Progenitor cell of endocrine pancreas (in vitro differentiated cells): ENCODE measurements at regions not wholly inside any gene's neighbourhood (a gene's known extent, or its start where the extent isn't known, plus 50 kb on each side); places are given as distances from the start of the nearest gene placed in this dataset.

Experiments
- DNase-seq: peaks from one replicate; pipeline ENCODE4 v3.0.0; 2021; ENCODE audit warnings: low spot score; ENCODE audit not compliant: unreplicated experiment
- H3K27ac Mint-ChIP-seq: 2 replicates; pipeline ENCODE4 v1.8.0; 2021; ENCODE audit warnings: mild to moderate bottlenecking, moderate library complexity, mixed read lengths
- H3K27me3 Mint-ChIP-seq: 2 replicates; pipeline ENCODE4 v1.8.0; 2021; ENCODE audit warnings: mixed read lengths
- H3K36me3 Mint-ChIP-seq: 2 replicates; pipeline ENCODE4 v1.8.0; 2022; ENCODE audit warnings: mixed read lengths; ENCODE audit not compliant: insufficient read depth
- H3K4me1 Mint-ChIP-seq: 2 replicates; pipeline ENCODE4 v1.8.0; 2021; ENCODE audit warnings: low read depth, mixed read lengths
- H3K4me3 Mint-ChIP-seq: 2 replicates; pipeline ENCODE4 v1.8.0; 2021; ENCODE audit warnings: low read depth, mild to moderate bottlenecking, moderate library complexity, mixed read lengths
- H3K9me3 Mint-ChIP-seq: 2 replicates; pipeline ENCODE4 v1.8.0; 2021; ENCODE audit warnings: low read depth, mixed read lengths
- TF ChIP-seq, protein P1 (sequence below): fragments of 200-600 bp; sonication (generic); IDR thresholded peaks from one replicate; pipeline ENCODE4 v1.5.0; 2021; ENCODE audit warnings: antibody characterized with exemption, mild to moderate bottlenecking; ENCODE audit not compliant: unreplicated experiment

DNA sequence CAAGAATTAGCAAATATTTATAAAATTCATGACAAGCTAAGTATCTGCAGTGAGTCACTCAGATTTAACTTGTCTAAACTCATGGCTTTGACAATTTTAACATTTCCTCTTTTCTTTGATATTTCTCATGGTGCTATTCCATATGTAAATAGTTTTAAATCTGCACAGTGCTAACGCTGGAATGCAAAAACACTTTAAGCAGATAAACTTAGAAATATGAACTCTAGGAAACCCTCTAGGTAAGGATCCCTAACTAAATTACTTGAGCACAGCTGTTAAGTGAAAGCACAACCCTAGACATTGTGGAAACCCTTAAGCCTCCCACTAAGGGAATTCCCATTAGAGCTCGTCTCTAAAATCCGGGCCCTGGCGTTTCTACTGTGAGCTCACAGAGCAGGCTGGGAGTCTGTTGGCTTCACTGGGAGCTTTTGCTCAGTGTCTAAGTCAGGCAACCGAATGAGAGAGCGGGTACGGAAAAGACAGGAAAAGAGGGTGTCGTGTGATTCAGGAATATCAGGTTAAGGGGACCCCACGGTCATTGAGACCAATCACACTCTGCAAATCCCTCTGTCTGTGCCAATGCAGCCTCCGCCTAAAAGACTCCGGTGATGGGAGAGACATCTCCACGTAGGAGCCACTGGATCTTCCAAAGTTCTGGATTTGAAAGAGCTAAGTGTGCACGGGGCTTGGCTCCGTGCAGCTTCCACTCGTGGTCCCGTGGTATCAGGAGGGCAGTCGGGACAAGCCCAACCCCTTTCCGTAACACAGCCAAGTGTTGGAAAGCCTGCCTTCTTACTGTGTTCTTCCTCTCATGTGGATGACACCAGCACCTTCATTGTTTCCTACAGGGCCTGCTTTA, 112.3 kb upstream of the RPS6KA2 start:
- H3K27me3 Mint-ChIP-seq, result peaks cover 72% of the 10 kb centered on the region
- no peaks in the 10 kb centered on the region for H3K36me3 Mint-ChIP-seq
- H3K27ac Mint-ChIP-seq, result no peak overlapping the region
- no peak overlapping the region for H3K4me3 Mint-ChIP-seq
- TF ChIP-seq, protein P1, sequence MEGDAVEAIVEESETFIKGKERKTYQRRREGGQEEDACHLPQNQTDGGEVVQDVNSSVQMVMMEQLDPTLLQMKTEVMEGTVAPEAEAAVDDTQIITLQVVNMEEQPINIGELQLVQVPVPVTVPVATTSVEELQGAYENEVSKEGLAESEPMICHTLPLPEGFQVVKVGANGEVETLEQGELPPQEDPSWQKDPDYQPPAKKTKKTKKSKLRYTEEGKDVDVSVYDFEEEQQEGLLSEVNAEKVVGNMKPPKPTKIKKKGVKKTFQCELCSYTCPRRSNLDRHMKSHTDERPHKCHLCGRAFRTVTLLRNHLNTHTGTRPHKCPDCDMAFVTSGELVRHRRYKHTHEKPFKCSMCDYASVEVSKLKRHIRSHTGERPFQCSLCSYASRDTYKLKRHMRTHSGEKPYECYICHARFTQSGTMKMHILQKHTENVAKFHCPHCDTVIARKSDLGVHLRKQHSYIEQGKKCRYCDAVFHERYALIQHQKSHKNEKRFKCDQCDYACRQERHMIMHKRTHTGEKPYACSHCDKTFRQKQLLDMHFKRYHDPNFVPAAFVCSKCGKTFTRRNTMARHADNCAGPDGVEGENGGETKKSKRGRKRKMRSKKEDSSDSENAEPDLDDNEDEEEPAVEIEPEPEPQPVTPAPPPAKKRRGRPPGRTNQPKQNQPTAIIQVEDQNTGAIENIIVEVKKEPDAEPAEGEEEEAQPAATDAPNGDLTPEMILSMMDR, result no peak
- no peaks in the 10 kb centered on the region for H3K9me3 Mint-ChIP-seq
- DNase-seq, result no peak
- H3K4me1 Mint-ChIP-seq, result peaks cover 20% of the 10 kb centered on the region

DNA sequence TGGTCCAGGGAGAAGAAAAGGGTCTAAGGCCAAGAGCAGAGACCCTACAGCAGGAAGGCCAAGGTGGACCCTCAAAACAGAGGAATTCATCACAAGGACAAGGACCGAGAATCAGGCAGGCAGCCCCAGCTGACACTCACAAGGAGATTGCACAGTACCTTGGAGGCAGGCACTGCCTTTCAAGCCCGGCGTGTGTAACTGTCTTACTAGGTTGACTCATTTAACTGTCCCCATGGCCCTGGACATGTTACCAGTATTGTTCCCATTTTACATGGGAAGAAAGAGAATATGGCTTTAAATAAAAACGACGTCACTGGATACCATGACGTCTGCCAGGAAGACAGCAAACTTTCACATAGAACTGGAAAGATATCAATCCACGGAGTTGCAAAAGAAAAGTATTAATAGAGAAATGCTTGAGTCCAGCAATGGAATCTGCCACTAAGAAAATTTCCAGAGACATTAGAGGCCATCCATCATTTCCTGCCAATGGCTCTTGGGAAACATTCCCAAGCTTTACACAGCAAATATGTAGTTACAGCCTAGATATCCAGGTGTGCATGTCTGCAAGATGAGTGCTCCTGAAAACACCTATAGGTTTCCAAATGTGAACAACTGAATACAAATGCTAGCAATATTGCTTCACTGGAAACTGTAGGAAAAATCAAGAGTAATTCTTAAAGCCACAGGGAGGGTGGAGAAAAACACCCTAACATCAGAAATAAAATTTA, 111.5 kb upstream of the RPS6KA2 start:
- H3K4me3 Mint-ChIP-seq, result no peak overlapping the region
- DNase-seq, result no peak
- TF ChIP-seq, protein P1, result no peak
- H3K27me3 Mint-ChIP-seq, result peaks cover 76% of the 10 kb centered on the region
- H3K9me3 Mint-ChIP-seq, result no peaks in the 10 kb centered on the region
- peaks cover 19% of the 10 kb centered on the region for H3K4me1 Mint-ChIP-seq
- H3K36me3 Mint-ChIP-seq, result no peaks in the 10 kb centered on the region
- H3K27ac Mint-ChIP-seq, result no peak overlapping the region

DNA sequence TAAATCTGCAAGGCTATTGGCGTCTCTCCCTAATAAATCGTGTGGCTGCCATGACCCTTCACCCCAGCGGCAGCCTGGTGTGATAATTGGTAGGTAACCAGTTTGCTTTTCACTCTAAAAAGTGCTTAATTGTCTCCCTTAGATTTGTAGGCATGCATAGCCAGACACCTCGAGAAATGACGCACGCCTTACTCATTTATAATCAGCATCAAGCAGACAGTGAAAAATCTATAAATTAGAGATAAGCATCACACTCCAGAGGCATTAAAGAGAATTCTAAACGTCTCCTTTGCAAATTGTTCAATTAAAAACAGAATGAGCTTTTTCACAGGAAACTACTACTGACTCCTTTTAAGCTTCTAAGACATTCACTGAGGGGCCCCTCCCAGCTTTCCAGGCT, 110.2 kb upstream of the RPS6KA2 start:
- H3K4me1 Mint-ChIP-seq, result peaks cover 19% of the 10 kb centered on the region
- no peaks in the 10 kb centered on the region for H3K9me3 Mint-ChIP-seq
- peaks cover 76% of the 10 kb centered on the region for H3K27me3 Mint-ChIP-seq
- DNase-seq, result no peak
- TF ChIP-seq, protein P1, result no peak
- H3K36me3 Mint-ChIP-seq, result no peaks in the 10 kb centered on the region
- no peak overlapping the region for H3K4me3 Mint-ChIP-seq
- no peak overlapping the region for H3K27ac Mint-ChIP-seq

DNA sequence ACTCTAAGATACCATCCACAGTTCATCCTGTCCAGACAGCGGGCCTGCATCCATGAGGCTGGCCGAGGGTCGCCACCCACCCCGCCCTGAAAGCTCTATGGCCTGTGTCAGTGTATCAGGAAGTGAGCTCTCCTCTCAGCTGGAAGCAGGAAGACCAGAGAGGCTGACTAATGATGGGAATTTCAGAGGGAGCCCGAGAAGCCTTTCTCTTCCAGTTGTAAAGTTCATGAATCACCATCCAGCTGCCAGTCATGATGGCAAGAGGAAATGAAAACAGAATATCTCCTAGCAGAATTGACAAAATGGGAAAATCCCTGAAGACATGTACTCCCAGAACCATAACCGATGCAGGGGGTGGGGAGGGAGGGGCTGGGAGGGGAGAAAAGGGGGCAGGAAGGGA, 109.6 kb upstream of the RPS6KA2 start:
- H3K27me3 Mint-ChIP-seq, result peaks cover 75% of the 10 kb centered on the region
- TF ChIP-seq, protein P1, result no peak
- H3K4me1 Mint-ChIP-seq, result peaks cover 19% of the 10 kb centered on the region
- H3K9me3 Mint-ChIP-seq, result no peaks in the 10 kb centered on the region
- no peak for DNase-seq
- H3K4me3 Mint-ChIP-seq, result no peak overlapping the region
- H3K36me3 Mint-ChIP-seq, result no peaks in the 10 kb centered on the region
- H3K27ac Mint-ChIP-seq, result no peak overlapping the region

DNA sequence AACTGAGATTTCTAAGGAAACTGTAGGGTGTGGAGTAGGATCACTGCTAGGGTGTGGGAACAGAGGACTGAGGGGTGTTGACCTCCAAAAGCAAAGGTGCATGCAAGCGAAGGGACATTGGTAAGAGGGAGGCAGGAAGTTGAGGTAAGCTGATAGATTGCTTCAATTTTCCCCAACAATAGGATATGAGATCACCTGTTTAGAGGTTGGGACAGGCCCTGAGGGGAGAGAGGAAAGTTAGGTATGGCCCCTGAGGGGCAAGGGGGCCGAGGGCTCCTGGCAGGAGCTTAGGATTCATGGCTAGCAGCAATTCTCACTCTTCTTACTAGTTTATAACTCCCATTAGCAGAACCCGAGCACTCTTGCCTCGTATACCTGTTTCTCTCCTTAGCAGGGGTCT, 106.8 kb upstream of the RPS6KA2 start:
- TF ChIP-seq, protein P1, result no peak
- H3K4me3 Mint-ChIP-seq, result no peak overlapping the region
- peaks cover 72% of the 10 kb centered on the region for H3K27me3 Mint-ChIP-seq
- H3K27ac Mint-ChIP-seq, result no peak overlapping the region
- peaks cover 19% of the 10 kb centered on the region for H3K4me1 Mint-ChIP-seq
- no peaks in the 10 kb centered on the region for H3K36me3 Mint-ChIP-seq
- H3K9me3 Mint-ChIP-seq, result no peaks in the 10 kb centered on the region
- DNase-seq, result no peak
